Middle frontal gyrus (tissue), 1 donor: ENCODE measurements at regions not wholly inside any gene's neighbourhood (a gene's known extent, or its start where the extent isn't known, plus 50 kb on each side); places are given as distances from the start of the nearest gene placed in this dataset.

Experiments used
- DNase-seq: peaks from one replicate; pipeline ENCODE4 v3.0.0-alpha.2; 2015; ENCODE audit warnings: low spot score; ENCODE audit errors: extremely low spot score

DNA sequence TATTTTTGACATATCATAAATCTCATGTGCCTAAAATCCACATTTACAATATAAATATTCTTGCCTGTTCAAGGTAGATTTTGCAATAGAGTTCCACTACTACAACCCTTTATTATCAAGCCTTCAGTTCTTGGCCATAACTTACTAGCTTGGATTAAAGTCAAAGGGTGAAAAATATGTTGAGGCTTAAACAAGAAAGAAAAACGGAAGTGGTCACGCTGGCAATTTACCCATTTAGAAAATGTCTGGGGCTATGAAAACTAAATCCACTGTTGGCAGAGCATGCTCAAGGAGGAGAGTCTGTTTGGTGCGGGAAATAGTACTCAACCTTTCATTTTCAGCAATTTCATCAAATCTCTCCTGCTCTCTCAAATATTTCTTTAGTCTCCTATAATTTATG lies 209.8 kb upstream of the RHOBTB1 start:
- DNase-seq, result no peak

DNA sequence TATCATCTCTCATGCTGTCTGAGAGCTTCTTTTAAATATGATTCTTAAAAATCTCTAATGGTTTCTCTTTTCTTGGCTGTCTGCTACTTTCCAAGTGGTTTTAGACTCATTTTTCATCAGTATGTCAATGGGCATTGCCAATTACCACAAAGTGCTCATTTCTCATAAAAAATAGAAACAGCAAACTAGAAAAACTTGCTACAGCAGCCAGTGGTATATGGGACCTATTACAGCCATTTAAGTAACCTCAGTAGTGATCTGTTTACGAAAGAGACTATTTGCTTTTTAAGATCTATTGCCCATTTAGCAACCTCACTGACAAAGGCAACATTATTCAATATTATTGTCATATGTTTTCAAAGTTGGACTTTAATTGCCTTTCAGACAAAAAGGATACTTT lies 207.1 kb upstream of the RHOBTB1 start:
- no peak for DNase-seq

DNA sequence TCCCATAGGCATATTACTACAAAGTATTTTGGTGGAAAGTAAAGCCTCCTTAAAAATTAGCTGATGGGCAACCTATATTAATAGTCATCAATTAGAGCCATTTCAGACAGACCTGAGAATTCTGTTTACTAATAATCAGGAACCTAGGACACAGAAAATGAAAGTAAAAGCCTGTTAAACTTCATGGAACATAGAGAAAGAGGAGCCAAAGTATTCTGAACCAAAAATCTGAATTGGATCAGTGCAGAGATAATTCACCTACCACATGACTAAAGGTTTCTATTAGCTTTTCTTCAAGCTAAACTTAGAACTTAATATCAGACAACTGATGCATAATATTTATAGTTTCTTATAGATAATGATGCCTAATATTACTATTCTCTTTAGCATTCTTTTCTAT lies 204.5 kb upstream of the RHOBTB1 start:
- no peak for DNase-seq

DNA sequence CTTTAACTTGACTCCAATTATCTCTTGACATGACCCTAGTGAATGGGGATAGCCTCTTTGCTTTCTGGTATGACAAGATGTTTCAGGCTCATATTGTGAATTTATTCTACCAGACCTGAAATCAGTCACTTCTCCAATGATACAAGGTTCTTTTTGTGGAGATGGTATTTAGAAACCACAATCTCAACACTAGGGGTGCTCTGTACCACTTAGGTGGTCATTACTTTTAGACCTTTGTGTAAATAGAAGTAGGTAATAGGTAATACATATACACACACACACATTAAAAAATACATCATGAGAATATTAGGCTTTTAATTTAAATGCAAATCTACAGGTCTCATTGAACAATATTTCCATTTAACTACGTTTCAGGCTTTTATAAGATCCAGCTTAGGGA lies 199.0 kb upstream of the RHOBTB1 start:
- DNase-seq, result no peak

DNA sequence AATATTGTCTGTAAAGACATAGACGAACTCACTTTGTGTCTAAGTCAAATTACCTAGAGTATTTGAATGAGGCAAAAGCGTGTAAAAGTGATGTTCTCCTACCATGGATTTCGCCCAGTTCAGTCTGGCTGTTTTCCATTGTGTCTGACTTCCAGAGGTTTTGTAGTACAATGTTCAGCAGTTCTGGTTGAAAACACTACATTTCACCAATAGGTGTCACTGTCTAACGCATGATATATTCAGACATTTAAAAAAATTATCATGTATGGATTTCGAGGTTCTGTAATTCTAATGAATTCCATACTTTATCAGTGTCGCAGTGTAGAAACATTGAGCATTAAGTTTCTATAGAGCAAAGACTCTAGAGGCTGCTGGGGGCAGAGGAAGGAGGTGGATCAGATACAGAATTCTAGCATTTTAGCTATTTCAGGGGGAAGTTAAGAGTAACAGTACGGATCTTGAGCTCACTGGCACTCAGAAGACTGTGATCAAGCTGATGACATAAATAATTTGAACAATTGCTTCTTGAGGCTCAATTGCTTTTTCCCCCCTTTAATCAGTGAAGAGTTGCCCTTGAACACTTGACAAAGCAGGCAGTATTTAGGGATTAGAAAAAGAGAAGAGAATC lies 196.9 kb upstream of the RHOBTB1 start:
- peak; percentile 75 for DNase-seq

DNA sequence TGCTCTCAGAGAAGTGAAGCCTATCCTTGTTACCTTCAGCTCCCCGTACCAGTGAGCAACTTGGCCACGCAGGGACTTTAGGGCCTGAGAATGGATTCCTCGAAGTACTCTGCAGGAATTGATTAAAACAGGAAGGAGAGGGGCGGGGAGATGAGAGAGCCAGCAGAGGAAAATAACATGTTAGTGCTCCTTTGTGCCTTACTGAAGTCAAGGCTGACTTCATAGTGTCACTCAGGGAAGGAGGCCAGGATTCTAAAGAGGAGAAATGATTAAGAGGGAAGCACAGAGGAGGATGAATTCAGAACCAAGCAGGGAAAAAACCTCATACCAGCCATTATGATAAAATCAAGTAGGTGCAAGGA lies 195.6 kb upstream of the RHOBTB1 start:
- no peak for DNase-seq

DNA sequence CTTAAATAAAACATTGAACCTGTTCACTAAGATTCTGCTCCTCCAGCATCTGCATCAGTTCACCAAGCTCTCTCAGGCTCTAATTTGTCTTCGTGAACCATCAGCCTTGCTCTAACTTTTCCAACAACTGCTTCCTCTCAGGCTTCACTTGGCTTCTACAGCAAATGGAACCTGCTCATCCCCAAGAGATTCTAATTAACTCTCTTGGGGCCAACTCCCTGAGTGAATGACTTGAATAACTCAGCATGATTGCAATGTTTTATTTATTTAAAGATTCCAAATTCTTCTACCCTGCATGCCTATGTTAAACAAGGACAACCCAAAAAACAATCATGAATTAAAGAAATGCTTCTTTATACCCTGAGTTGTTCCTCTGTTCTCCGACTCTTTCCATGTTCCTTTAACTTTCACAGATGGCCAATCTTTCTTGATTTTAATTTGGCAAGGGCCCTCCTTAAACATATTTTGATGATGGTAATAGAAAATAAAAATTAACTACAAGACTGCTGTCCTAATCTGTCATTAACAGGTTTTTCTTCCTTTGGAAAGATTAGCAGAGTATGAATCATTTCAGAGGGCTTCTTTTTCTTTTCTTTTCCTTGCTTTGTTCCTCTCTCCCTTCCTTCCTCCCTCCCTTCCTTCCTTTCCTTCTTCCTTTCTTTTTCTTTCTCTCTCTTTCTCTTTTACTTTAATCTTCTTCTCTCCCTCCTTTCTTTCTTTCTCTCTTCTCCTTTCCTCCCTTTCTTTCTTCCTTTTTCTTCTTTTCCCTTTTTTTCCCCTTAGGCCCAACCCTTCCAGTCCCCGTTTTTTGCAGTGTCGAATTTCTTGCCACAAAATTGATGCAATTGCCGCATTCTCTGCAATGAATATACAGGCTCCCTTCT lies 195.0 kb upstream of the RHOBTB1 start:
- DNase-seq, result no peak

DNA sequence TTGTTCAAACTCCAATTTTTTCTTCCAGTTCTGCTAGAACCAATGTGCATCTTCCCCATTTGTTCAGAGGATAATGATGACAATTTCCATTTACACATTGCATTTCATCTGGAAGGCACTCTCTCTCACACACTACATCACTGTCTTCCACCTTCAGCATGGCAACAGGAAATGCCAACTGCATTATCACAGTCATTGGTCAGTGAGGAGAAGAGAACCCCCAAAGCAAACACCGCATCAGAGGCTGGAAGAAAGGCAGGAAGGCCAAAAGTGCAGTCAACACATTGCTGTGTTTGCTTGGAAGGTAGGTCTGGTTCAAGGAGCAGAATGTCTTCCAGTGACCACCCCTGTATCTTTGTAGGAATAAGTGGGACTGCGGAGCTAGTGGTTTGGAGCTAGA lies 192.2 kb upstream of the RHOBTB1 start:
- no peak for DNase-seq

DNA sequence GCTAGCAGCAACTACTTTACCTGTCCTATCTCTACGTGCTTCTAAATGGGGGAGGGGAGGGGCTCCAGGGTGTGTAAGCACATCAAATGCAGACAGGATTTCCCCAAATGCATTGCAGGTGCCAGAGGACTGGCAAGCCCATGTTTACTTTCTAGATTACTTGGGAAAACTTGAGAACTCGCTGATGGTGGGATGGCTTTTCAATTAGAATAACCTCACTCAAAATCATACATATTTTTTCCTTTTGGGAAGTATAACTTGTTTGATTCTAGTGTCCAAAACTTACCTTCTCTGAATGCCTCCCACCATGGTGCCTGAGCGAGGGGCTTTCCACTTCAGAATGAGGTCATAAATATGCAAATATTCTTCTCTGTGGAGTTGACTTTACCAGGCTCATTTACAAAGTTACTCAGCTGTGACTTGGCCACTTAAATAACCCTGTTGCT lies 191.3 kb upstream of the RHOBTB1 start:
- no peak for DNase-seq

DNA sequence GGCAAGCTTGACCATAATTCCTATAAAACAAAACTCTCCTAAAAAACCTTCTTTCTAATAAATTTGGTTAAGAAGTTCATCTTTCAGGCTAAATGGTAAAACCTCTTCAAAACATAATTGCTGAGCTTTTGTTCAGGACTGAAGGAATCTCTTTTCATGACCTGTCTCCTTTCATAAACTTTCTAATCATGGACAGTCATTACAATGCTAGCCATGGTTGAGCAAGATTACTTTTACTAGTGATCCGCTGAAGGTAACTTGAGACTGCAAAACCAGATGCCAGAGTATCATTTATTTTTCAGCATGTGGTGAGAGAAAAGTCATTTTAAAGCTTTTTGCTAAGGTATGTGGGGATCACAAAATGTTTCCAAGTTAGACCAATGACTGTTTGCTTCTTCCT lies 186.4 kb upstream of the RHOBTB1 start:
- DNase-seq, result no peak

DNA sequence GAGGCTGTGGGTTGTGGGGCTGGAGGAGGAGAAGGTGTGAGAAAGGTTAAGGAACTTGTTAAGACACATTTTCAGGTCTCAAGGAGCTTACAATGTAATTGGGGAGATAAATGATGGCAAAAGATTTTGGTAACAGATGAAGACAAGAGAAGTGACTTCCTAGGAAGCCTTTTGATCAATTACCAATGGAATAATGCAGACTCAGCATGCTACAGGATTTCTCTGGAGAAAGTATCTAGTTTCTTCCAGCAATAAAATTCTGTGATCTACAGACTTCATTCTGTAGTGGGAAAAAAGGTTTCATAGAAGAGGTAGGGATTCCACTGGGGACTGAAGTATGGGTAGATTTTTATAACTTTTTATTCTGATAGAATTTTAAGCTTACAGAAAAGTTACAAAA lies 184.2 kb upstream of the RHOBTB1 start:
- DNase-seq, result no peak

DNA sequence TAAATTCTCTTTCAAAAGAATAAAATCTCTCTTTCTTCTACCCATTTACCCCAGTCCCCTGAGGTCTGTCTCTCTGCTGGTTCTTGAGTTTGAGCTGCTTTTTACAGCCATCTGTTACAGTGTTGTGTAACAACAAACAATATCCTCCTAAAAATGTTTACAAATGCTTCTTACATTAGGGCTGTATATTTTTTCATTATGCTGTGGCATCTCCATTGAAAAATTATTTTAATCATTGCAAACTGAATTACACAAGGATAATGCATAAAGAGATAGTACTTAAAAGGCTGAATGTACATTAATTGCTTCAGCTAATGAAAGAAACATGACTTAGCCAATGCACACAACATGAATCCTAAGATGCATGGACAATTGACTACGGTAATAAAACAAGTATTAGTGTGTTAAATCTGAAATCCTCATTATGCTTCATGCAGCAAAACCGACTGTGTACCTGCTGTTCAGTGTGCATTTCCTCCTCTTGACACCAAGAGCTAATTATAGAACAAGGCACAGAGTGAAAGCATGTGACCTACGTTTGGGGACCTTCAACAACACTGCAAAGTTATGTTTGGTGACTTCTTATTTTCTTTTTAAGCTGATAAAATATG lies 181.7 kb upstream of the RHOBTB1 start:
- DNase-seq, result no peak

DNA sequence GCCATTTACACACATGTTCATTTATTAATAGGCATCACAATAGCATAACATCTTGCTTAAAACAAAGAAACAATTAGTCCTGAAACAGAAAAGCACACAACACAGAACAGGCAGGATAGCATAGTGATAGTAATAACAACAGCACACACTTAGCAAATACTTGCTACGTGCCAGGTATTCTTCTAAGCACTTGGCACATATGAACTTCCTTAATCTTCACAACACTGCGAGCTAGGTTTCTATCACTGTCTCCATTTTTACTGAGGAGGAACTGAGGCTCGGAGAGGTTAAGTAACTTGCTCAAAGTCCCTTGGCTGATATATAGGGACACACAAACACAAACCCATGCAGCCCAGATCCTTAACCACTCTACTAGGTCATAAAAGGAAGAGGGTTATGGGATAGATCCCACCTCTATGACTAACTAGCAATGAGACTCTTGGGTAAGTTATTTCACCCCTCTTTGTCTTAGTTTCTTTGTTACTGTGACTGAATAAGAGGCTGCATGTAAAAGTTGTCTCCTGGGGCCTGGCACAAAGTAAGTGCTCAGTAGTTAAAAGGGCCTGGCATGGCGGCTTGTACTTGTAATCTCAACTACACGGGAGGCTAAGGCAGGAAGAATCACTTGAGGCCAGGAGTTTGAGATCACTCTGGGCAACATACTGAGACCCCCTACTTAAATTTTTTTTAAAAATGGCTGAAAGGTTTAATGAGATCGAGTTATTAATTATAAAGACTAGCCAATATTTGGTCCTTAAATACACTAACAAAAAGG lies 181.0 kb upstream of the RHOBTB1 start:
- DNase-seq, result no peak

DNA sequence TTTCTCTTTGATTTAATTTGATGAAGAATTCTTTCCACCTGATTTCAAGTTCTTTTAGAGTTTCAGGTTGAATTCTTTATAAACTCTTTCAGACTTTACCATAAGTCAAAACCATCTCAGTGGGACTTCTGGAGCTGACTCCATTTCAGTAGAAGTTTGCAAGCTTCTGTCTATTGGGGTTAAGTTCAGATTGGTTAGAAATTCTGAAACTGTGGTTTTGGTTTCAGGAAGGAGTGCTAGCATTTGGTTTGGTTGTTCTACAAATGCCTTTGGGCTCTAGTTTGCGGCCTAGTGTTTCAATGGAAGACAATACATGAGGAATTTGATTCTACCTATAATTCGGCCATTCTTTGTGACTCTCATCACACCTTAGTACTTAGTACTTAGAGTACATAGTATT lies 176.8 kb upstream of the RHOBTB1 start:
- no peak for DNase-seq

DNA sequence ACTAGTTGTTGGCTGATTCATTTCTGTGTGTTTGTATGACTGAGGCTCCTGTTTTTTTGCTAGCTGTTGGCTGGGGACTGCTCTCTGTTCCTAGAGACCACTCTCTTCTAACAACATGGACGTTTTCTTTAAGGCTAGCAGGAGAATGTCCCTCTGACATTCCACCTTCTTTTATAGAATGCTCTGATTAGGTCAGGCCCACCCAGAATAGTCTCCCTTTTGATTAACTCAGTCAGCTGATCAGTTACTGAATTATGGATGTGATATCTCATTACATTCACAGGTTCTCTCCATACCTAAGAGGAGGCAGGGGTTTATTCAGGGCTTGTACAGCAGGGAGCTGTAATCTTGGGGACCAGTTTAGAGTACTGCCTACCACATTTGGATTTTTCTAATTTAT lies 175.6 kb upstream of the RHOBTB1 start:
- DNase-seq, result no peak

DNA sequence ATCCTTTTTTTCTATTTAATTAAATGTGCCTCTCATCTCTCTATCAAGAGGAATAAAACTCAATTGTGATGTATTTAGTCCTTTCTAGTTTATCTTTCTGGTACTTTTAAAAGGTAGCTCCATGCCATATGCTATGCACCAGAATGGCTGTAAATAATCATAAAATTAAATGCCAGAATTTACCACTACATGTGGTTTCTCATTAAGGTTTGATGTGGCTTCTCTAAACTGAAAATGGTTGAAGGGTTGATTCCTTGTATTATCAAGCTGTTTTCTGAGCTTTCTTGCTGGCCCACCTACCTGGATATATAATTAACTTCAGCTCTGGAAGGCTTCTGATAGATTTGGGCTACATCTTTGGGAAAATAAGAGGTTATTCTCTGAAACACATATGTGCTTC lies 171.9 kb upstream of the RHOBTB1 start:
- DNase-seq, result no peak

DNA sequence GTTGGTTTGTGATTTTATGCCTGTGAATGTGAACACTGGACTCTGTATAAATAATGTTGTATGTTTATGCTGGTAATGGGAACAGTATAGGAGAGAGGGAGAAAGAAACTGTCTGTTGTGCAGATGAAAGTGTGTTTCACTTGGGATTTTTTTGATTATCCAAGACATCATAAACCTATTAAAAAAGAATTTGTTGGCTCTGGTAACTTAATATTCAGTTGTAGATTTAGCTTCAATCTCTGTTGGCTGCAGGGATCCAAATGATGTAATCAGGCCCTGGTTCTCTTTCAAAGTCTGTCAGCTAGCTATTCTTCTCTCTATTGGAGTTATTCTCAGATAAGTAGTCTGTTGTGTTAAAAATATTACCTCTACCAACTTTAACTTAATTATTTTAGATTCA lies 168.8 kb upstream of the RHOBTB1 start:
- no peak for DNase-seq

DNA sequence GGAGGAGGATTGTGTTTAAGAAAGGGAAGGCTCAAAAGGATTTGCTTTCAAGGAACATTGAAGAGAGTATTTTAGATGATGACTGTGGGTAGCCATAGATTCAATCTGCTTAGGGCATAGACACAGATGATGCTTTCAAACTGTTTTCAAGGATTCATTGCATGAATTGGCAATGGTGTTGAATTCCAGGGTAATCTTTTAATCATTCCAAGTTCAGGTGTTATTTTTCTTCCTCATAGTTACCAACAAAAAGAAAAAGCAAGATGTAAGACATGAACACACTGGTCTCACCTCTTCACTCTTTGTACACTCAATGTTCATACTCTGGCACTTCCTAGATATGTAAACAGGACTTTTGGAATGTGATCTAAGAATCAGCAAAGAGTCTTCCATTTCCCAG lies 167.0 kb upstream of the RHOBTB1 start:
- DNase-seq, result no peak

DNA sequence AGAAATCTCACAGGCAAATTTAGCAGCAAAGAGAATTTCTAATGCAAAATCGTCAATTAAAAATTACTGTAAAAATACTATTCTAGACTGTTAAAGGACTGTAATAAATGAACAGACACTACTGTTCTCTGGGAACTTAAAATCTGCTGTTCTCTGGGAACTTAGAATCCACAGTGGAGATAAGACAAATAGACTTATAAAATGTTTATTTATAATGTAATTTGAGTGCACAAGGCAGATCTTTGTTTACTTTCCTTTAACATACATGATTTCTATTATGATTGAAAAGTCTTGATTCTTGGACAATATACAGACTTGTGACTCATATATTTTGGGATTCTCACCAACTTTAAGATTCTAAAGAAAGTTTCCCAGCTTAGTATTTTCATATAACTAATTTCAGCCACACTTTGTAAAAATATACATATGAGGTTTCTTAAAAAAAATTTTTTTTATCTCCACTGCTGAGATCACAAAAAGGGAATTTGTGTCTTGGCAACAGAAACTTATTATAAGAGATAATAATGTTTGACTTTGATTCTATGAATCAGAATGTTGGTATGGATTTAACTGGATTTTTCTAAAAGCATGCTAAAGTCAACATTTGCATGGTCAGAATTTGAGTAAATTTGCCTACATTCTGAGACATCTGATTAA lies 166.3 kb upstream of the RHOBTB1 start:
- DNase-seq, result no peak

DNA sequence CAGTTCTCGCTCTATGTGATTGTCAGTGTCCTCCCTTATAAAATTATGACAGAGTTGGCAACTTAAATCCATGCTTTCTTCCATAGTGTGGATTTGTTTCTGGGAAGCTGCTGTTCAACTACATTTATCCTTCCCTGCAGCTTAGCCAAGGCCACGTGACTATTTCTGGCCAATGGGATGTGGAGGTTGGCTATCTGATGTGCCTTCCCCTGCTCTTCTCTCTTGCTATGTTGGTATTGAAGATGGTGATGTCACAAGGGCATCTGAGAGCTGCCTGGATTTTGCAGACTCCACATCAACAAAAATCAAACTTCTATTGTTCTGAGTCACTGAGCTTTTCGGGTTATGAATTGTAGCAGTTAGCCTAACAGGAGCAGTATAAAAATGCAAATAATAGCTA lies 164.9 kb upstream of the RHOBTB1 start:
- no peak for DNase-seq

DNA sequence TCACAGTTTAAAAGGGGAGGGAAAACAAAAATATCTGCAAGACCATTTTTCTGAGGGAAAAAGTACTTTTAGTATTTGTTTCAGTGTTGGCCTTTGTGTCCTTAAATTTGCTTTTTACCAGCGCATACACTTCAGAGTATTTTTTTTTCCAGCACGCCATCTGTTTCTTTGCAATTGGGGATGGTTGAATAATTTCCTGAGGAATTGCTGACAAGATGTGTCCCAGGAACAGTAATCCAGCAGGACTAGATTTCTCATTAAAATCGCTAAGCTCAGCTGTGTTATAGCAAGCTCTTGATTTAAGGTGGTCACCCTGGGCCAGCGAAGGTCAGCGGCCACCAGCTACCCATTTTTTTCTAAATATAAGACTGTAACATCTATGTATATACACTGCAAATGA lies 156.9 kb upstream of the RHOBTB1 start:
- no peak for DNase-seq
